BJ (cell line): ENCODE measurements at regions not wholly inside any gene's neighbourhood (a gene's known extent, or its start where the extent isn't known, plus 50 kb on each side); places are given as distances from the start of the nearest gene placed in this dataset.

Experiments used
- CTCF ChIA-PET: fragments of 350-600 bp; formaldehyde crosslinking; extraction: SDS; loops from one replicate; lab custom pipeline; 2021; ENCODE audit warnings: antibody characterized with exemption, inconsistent platforms; lab: Yijun Ruan, JAX
- POLR2A ChIA-PET: fragments of 300-600 bp; sonication (Branson Sonifier 250); formaldehyde crosslinking; extraction: SDS; loops from one replicate; lab custom pipeline; 2021; ENCODE audit warnings: antibody characterized with exemption; lab: Charles Lee
- DNase-seq: peaks from one replicate; pipeline ENCODE4 v3.0.0-alpha.2; 2011; ENCODE audit warnings: low read depth
- H3K27me3 ChIP-seq: 2 replicates; pipeline ENCODE4 v1.6.0; 2011; ENCODE audit warnings: low read length; ENCODE audit not compliant: control insufficient read depth, insufficient read depth
- H3K36me3 ChIP-seq: 2 replicates; pipeline ENCODE4 v1.5.1; 2011; ENCODE audit warnings: low read length; ENCODE audit not compliant: control insufficient read depth, insufficient read depth
- H3K4me3 ChIP-seq: 2 replicates; pipeline ENCODE4 v1.5.1; 2011; ENCODE audit warnings: low read depth, mild to moderate bottlenecking, control low read depth, low read length
- TF ChIP-seq, protein P1 (sequence below): IDR thresholded peaks from 2 replicates; pipeline ENCODE4 v1.5.1; 2011; ENCODE audit warnings: low read depth, mild to moderate bottlenecking, control low read depth, inconsistent platforms, low read length, moderate library complexity; ENCODE audit not compliant: insufficient read depth

DNA sequence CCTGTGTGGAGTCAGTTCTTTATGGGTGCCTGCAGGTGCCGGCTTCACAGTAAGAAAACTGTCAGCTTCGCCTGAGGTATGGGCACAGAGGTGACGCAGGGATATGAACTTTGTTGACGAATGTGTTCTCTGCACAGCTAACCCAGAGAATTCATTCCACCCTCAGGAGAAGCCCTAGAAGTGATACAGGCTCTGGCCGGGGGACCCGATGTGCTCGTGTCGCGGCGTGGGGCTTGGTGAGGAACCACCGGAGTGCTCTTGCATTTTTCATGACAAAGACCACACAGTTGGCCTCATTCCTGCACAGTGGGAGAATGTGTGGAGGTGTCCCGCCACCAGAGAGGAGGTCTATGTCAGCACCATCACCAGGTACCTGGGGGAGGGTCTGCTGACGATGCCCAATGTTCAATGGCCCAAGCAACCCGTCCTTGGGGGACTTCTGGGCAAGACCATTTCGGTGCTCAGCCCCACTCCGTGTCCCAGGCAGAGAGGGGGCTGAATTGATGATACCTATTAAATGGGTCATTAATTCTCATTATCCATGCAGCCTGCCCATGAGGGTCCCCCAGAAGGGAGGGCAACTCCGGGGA is 147.5 kb upstream of the RTL1 start:
- POLR2A ChIA-PET: no interaction called here

DNA sequence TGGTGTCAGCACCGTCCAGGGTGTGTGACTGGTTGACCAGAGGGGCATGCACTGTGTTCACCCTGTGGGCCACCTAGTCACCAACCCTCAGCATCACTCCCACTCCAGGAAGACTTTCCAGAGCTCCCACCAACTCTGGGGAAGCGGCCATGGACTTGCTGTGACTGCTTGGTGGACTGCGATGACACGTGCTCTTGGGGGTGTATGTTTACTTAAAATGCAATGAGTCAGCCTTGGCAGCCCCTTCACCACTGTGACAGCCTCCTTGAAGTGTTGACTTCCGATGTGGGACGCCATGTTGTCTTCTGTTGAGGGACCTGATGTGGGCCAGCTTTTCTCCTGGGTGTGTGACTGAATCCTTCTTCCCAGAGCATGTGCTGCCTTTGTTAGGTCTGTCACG is 151.1 kb upstream of the RTL1 start:
- POLR2A ChIA-PET: no interaction called here

More for the DNA sequence above, 147.5 kb upstream of the RTL1 start:
- Histone ChIP-seq H3K27me3 (no peaks in the 10 kb centered on the region), H3K4me3 (no peak overlapping the region), H3K36me3 (peaks cover 44% of the 10 kb centered on the region)
- TF ChIP-seq, protein P1, sequence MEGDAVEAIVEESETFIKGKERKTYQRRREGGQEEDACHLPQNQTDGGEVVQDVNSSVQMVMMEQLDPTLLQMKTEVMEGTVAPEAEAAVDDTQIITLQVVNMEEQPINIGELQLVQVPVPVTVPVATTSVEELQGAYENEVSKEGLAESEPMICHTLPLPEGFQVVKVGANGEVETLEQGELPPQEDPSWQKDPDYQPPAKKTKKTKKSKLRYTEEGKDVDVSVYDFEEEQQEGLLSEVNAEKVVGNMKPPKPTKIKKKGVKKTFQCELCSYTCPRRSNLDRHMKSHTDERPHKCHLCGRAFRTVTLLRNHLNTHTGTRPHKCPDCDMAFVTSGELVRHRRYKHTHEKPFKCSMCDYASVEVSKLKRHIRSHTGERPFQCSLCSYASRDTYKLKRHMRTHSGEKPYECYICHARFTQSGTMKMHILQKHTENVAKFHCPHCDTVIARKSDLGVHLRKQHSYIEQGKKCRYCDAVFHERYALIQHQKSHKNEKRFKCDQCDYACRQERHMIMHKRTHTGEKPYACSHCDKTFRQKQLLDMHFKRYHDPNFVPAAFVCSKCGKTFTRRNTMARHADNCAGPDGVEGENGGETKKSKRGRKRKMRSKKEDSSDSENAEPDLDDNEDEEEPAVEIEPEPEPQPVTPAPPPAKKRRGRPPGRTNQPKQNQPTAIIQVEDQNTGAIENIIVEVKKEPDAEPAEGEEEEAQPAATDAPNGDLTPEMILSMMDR: no peak
- DNase-seq: no peak
- CTCF ChIA-PET: no interaction called here

GRCh38 chr14:101055106-101055662 is 151.7 kb upstream of the RTL1 start:
- POLR2A ChIA-PET: no interaction called here
- Histone ChIP-seq H3K36me3 (peaks cover 41% of the 10 kb centered on the region), H3K27me3 (no peaks in the 10 kb centered on the region), H3K4me3 (no peak overlapping the region)
- TF ChIP-seq, protein P1: no peak
- CTCF ChIA-PET: no interaction called here
- DNase-seq: no peak

More for the DNA sequence above, 151.1 kb upstream of the RTL1 start:
- CTCF ChIA-PET: no interaction called here
- H3K27me3 ChIP-seq: no peaks in the 10 kb centered on the region
- peaks cover 39% of the 10 kb centered on the region for H3K36me3 ChIP-seq
- TF ChIP-seq, protein P1: no peak
- no peak for DNase-seq
- no peak overlapping the region for H3K4me3 ChIP-seq

- CTCF ChIA-PET: interaction anchor here (0.6 kb wide), 1 partner anchor 179 kb away, joined by 3 read pairs; no protein-coding TSS in a partner anchor
- H3K36me3 ChIP-seq: peaks cover 42% of the 10 kb centered on the region
Observed at GRCh38 chr14:101055776-101056374, 152.4 kb upstream of the RTL1 start.

GRCh38 chr14:101056446-101056845 is 152.9 kb upstream of the RTL1 start:
- no peak for DNase-seq
- Histone ChIP-seq H3K4me3 (no peak overlapping the region), H3K27me3 (no peaks in the 10 kb centered on the region), H3K36me3 (peaks cover 41% of the 10 kb centered on the region)
- ChIA-PET POLR2A (no interaction called here), CTCF (no interaction called here)
- TF ChIP-seq, protein P1: no peak

More at GRCh38 chr14:101055776-101056374, 152.4 kb upstream of the RTL1 start:
- Histone ChIP-seq H3K27me3 (no peaks in the 10 kb centered on the region), H3K4me3 (no peak overlapping the region)
- TF ChIP-seq, protein P1: no peak
- POLR2A ChIA-PET: no interaction called here
- DNase-seq: no peak
